HG03064 (cell line): ENCODE measurements at regions not wholly inside any gene's neighbourhood (a gene's known extent, or its start where the extent isn't known, plus 50 kb on each side); places are given as distances from the start of the nearest gene placed in this dataset.
"Not testable (repeated sequence)": the region's sequence is repeated elsewhere in the genome, so short reads cannot be mapped to it uniquely, and the experiment has no call there.

ENCODE experiments used
- ATAC-seq: cut with Tn5 transposase; IDR thresholded peaks from one replicate; pipeline ENCODE4 v1.9.1; 2021; ENCODE audit warnings: low read depth; ENCODE audit not compliant: unreplicated experiment

- no peak for ATAC-seq
Observed at GRCh38 chr3:181971424-181971823, 259.7 kb downstream of the SOX2 start.

- ATAC-seq: no peak
Observed at GRCh38 chr3:181974198-181974597, 262.5 kb downstream of the SOX2 start.

DNA sequence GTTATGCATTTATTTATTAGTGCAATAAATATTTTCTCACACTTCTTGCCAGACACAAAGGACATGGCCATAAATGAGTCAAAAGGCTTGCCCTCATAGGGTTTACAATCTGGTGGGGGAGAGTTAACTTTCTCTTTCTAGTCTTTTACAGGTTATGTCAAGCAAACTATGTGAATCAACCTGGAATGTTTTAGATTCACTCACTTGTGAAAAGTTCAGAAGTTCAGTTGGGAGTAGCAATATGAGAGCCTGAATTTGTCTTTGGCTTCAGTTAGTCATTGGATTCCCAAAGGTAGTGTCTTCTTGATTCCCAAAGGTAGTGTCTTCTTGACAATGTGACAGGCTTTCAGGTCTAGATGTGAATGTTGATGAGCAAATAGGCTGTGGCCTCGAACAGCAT is 264.8 kb downstream of the SOX2 start:
- no peak for ATAC-seq

- no peak for ATAC-seq
Observed at GRCh38 chr3:181985386-181985785, 273.7 kb downstream of the SOX2 start.

DNA sequence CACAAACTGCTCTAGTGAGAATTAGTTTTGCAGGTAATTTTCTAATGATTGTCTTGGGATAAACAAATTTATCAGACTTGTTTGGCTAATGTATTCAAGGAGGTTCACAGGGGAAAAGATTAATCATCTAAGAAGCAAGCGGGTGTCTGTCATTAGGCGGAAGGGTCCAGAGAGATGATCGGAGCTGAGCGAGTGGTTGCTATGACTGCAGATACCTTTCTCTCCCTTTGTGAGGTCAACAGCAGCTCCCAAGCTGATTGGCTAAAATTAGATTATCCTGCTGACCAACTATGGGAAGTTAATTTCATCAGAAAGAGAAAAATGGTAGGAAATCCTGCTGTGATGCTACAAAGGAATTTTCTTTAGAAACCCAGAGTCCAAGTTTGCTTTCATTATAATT is 276.0 kb downstream of the SOX2 start:
- ATAC-seq: no peak

GRCh38 chr3:181998828-181999227 is 287.1 kb downstream of the SOX2 start:
- ATAC-seq: no peak

DNA sequence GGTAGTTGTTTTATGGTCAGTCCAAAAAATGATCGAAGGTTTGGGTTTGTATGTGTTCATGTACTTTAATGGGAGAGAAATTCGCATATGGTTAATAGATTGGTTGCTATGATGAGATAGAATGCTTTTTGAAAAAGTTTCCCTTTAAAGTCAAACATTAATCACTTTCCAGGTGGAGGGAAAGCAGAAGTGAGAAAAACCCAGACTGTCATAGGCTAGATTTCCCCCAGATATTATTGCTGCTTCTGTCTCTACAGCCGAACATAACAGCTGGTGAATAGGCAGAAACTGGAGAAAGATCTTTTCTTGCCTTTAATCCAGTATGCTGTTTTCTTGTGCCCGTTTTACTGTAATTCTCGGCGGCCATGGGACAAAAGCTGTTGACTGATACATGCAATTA is 287.6 kb downstream of the SOX2 start:
- no peak for ATAC-seq

- ATAC-seq: no peak
Observed at GRCh38 chr3:182000447-182000846, 288.7 kb downstream of the SOX2 start.

- ATAC-seq: no peak
Observed at GRCh38 chr3:182005219-182005618, 293.5 kb downstream of the SOX2 start.

GRCh38 chr3:182005701-182006100 is 294.0 kb downstream of the SOX2 start:
- ATAC-seq: no peak

GRCh38 chr3:182006431-182006830 is 294.7 kb downstream of the SOX2 start:
- ATAC-seq: no peak

DNA sequence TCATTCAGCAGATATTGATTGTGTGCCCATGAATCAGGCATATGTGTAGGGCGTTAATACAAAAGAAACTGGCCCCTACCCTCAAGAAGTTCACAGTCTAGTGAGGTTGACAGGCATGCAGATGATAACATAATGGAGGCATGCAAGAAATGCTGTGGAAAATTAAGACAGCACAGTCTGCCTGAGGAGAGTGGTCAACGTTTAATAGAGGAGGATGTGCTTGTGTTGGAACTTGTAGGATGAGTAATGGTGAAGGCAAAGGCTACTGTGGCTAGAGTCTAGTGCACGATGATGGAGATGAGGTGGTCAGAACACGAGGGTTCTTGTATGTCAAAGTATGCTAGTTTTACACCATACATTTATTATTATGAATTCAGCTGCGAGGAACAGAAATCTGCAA is 295.7 kb downstream of the SOX2 start:
- ATAC-seq: no peak

DNA sequence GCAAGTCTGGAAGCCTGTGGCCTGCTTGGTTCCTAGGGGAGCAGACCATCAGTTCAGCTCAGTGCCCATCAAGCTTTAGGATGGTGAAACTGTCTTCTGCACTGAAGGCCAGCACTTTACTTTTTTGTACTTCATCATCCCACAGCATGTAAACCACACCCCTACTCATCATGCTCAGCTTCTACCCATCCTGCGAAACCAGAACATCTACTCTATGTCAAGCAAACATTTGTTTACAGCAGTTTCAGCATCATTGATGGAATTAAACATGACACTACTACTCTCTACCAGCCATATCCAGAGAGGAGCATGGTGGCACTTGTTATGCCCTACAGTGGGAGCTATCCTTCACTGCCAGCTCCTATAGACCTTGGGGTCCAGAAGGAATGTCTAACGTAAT is 306.6 kb downstream of the SOX2 start:
- ATAC-seq: no peak

DNA sequence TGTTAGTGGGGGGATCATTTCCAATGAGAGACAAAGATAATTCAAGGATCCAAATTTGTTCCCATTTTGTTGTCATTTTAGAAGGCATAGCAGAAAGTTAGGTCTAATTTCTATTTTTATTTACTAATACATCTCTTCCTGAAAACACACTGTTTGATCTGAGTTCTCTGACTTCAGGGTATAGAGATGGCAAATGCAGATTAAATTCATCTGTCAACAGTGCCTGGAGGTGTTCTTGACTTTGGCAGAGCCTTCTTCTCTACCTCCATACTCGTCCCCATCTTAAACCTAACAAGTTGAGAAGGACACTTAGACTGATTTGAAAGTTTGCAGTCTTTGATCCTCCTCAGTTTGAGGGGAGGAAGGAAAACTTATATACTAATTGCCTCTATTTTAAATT is 308.2 kb downstream of the SOX2 start:
- ATAC-seq: no peak

- ATAC-seq: no peak
Observed at GRCh38 chr3:182023843-182024242, 312.1 kb downstream of the SOX2 start.

DNA sequence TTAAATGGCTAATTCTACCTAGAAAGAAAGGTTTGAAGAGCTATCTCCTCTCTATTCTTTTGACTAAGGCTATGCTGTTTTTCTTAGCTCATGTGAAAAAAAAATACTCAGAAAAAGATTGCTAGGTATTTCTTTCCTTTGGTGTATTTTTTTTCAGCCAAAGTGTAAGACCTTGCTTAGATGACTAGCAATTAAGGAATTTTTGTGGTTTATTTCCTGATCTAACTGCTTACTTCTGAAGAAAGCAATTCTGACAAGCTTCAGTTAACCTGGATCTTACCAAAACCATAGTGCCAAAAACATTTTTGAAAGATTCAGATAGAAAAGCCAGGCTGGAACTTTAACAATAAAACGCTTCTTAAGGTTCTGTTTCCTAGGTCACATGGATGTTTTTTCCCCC is 315.6 kb downstream of the SOX2 start:
- ATAC-seq: no peak

- ATAC-seq: no peak
Observed at GRCh38 chr3:182028081-182028480, 316.4 kb downstream of the SOX2 start.

- ATAC-seq: not testable (repeated sequence)
Observed at GRCh38 chr3:182034231-182034630, 322.5 kb downstream of the SOX2 start.

- ATAC-seq: no peak
Observed at GRCh38 chr3:182035324-182035723, 323.6 kb downstream of the SOX2 start.

GRCh38 chr3:182036382-182036781 is 324.7 kb downstream of the SOX2 start:
- no peak for ATAC-seq

DNA sequence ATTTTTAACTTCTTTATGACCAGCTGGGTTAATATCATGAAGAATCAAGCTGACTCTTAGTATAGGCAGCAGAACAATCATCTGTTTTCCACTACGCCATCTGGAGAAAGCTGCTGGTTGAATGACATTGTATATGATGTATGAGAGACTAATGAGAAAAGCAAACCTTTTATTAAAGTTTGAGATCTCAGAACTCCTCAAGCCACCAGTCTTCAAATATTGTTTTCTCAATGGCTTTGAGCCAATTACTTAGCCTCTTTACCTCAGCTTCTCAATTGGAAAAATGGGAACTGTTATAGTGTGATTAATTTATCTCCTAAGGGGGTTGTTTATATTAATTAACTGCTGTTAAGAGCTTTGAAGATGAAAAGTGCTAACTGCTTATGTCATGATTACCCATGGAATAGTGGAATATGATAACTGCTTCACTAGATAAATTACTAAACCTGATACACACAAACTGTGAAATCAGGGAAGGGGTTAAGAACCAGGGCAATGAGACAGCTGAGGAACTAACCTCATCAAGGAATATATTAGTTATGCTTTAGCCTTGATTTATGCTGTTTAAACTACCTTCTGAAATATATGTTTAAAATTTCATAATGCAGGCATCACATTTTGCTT is 330.1 kb downstream of the SOX2 start:
- no peak for ATAC-seq

DNA sequence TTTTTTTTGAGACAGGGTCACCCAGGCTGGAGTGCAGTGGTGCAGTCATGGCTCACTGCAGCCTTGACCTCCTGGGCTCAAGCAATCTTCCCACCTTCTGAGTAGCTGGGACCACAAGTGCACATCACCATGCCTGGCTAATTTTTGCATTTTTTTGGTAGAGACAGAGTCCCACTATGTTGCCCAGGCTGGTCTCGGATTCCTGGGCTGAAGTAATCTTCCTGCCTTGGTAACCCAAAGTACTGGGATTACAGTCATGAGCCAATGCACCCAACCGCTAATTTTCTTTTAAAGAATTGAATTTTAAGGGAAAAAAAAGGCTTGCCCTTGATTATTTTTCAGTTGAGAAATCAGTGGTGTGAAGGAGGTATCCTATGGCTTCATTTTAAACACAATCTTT is 334.0 kb downstream of the SOX2 start:
- ATAC-seq: no peak

- ATAC-seq: no peak
Observed at GRCh38 chr3:182046166-182046764, 334.5 kb downstream of the SOX2 start.
